H7 (cell line): ENCODE measurements at regions not wholly inside any gene's neighbourhood (a gene's known extent, or its start where the extent isn't known, plus 50 kb on each side); places are given as distances from the start of the nearest gene placed in this dataset.
"Not testable (repeated sequence)": the region's sequence is repeated elsewhere in the genome, so short reads cannot be mapped to it uniquely, and the experiment has no call there.

Source experiments
- DNase-seq: peaks from one replicate; pipeline ENCODE4 v3.0.0; 2012
- H3K27me3 ChIP-seq: 2 replicates; pipeline ENCODE4 v1.6.0; 2011; ENCODE audit warnings: mild to moderate bottlenecking, low read length; ENCODE audit not compliant: control insufficient read depth, insufficient read depth
- H3K36me3 ChIP-seq: replicated peaks from 2 replicates; pipeline ENCODE4 v1.5.1; 2011; ENCODE audit warnings: low read length; ENCODE audit not compliant: control insufficient read depth, insufficient read depth
- H3K4me3 ChIP-seq: 2 replicates; pipeline ENCODE4 v1.5.1; 2011; ENCODE audit warnings: low read depth, mild to moderate bottlenecking, control low read depth, low read length, moderate library complexity; ENCODE audit not compliant: insufficient read depth

DNA sequence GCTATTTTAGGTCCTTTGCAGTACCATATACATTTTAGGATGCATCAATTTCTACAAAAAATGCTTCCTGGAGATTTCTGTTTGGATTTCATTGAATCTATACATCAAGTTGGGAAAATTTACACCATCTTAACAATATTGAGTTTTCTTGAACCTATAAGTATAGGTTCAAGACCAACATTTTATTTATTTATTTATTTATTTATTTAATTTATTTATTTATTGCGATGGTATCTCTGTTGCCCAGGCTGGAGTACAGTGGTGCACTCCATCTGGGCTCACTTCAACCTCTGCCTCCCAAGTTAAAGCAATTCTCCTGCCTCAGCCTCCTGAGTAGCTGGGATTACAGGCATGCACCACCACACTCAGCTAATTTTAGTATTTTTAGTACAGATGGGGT lies 125.0 kb upstream of the HS3ST2 start:
- H3K27me3 ChIP-seq = no peaks in the 10 kb centered on the region
- no peak for DNase-seq
- H3K4me3 ChIP-seq = no peak overlapping the region
- no peaks in the 10 kb centered on the region for H3K36me3 ChIP-seq

DNA sequence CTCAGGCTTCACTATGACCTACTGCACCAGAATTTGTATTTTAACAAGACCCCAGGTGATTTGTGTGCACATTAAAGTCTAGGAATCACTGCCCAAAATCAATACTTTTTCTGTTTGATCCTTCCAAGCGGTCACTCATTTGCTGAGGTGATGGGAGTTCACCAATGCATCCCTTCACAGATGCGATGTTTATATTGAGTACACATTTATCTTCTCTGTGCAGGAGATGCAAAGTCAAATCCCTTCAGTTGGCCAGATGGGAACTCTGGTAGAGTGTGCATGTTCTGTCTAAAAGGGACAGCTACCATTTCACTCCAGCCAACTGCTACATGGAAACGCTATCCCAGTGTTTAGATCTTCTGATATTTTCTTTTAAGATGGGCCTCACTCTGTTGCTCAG lies 122.6 kb upstream of the HS3ST2 start:
- H3K27me3 ChIP-seq = no peaks in the 10 kb centered on the region
- H3K36me3 ChIP-seq = no peaks in the 10 kb centered on the region
- DNase-seq = no peak
- H3K4me3 ChIP-seq = no peak overlapping the region

DNA sequence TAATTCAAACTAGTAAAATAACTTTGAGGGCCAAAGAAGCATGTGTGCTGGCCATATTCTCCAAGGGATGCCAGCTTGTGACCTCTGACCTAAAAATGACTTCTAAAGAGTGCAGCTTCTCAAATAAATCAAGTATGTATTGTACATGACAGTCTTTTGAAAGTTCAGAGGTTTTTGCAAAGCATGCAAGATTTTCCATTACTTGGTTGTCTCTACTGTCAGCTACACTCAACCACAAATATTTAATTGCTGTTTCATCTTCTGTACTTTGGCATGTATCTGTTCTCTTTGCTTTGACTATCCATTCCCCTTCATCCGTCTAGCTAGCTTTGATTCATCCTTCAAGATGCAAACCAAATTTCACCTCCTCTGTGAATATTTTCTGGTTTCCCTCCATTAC lies 121.9 kb upstream of the HS3ST2 start:
- Histone ChIP-seq H3K4me3 (no peak overlapping the region), H3K36me3 (no peaks in the 10 kb centered on the region), H3K27me3 (no peaks in the 10 kb centered on the region)
- DNase-seq = no peak

DNA sequence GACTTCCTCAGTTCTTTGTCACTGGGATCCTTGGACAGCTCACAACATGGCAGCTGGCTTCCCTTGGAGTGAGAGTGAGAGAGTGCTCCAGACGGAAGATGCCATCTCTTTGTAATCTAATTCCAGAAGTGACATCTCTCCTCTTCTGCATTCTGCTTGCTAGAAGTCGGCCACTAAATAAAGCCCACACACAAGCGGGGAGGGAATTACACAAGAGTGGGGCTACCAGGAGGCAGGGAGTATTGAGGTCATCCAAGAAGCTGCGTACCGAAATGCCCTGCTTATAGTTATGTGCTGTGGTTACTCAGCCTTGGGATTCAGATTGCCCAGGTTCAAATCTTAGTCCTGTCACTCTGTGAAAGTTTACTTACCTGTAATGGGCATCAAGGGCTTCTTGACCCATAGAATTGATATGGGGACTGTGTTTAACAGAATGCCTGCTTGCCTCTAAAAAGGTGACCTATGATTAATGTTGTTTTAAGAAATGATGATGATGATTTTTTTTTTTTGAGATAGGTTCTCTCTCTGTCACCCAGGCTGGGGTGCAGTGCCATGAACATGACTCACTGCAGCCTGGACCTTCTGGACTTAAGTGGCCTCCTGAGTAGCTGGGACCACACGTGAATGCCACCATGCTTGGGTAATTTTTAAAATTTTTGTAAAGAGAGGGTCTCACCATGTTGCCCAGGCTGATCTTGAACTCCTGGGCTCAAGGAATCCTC lies 120.9 kb upstream of the HS3ST2 start:
- Histone ChIP-seq H3K36me3 (no peaks in the 10 kb centered on the region), H3K27me3 (no peaks in the 10 kb centered on the region), H3K4me3 (no peak overlapping the region)
- no peak for DNase-seq

DNA sequence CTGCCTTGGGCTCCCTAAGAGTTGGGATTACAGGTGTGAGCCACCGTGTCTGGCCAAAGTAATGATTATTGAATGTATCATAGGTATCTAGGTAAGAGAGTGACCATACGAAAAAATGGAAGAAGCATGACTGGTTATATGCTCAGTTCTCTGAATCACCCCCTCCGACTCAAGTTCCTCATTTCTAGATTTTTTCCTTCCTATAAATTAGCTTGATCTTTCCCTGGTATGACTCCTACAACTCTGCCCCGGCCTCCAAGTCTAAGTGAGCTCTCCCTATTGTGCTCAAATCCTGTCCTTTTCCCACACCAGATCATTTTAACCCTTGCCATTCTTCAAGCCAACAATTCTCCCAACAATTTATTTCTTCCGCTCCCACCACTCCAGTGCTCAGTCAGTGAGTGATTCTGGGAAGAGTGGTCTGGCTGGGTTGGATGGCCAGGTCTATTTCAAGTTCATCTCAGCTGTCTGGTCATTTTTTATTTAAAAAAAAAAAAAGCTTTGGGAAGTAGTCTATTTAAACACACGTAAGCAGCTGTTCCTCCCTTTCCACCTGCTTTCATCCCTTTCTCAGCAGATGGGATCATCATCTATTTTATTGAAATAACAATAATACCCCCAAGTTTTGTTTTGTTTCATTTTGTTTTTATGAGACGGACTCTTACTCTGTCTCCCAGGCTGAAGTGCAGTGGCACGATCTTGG lies 120.2 kb upstream of the HS3ST2 start:
- DNase-seq = no peak
- Histone ChIP-seq H3K27me3 (no peaks in the 10 kb centered on the region), H3K4me3 (no peak overlapping the region), H3K36me3 (no peaks in the 10 kb centered on the region)

DNA sequence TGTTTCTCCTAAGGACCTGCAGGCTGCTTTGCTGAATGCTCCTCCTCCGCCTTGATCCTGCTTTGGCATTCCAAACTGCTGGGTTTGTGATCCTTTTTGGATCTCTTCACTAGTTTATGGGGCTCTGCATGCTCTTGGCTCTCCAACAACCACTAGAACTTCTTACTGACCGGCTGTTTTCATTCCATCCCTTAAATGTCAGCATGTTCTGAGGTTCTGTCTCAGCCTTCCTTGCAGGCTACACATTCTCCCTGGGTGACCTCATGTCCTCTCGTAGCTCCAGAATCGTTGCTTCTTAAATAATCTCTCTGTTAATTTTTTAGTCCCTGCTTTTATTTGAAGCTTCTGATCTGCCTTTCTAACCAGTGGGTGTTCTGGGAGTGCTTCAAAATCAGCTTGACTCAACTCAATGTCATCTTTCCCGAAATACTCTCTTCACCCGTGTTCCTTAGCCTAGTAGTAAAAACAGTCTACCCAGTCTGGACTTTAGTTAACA lies 119.0 kb upstream of the HS3ST2 start:
- H3K4me3 ChIP-seq = no peak overlapping the region
- no peaks in the 10 kb centered on the region for H3K36me3 ChIP-seq
- DNase-seq = no peak
- no peaks in the 10 kb centered on the region for H3K27me3 ChIP-seq

DNA sequence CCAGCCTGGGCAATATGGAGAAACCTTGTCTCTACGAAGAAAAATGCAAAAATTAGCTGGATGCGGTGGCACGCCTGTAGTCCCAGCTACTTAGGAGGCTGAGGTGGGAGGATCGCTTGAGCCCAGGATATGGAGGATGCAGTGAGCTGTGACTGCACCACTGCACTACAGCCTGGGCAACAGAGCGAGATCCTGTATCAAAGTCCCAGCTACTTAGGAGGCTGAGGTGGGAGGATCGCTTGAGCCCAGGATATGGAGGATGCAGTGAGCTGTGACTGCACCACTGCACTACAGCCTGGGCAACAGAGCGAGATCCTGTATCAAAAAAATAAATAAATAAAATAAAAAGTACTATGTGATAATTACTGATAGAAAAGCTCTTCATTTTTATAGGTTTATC lies 118.2 kb upstream of the HS3ST2 start:
- not testable (repeated sequence) for H3K27me3 ChIP-seq, H3K4me3 ChIP-seq, DNase-seq, H3K36me3 ChIP-seq

DNA sequence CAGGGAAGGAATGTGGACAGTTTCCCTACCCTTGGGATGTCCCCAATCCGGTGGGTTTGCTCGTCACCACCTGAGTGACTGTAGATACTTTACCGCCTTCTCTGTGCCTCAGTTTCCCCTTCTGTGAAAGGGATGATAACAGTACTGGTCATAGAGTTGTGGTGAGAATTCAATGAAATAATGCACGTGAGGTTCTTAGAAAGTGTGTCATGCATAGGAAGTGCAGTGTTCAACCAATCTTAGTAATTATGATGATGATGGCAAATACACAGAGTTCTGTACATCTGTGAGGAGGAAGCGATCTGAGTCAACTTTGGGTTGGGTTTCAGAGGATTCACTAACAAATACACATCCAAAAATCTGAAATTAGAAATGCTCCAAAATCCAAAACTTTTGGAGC lies 114.6 kb upstream of the HS3ST2 start:
- DNase-seq = no peak
- H3K27me3 ChIP-seq = no peaks in the 10 kb centered on the region
- H3K36me3 ChIP-seq = no peaks in the 10 kb centered on the region
- no peak overlapping the region for H3K4me3 ChIP-seq

DNA sequence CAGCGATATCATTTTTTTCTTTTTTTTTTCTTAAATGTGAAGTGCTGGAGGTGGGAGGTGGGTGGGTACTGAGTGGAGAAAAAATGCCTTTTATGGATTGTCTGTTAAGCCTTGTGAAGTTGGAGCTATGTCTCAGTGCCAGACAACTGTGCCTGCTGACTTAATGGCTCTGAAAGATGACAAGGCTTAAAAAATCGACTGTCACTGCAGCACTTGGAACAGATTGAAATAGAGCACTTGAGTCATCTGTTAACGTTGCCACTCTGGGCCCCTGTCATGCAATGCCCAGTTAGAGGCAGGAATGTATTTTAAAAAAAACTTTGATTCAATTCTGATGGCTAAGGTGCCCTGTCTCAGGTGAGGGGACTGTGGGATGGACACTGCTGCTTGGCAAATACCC lies 108.2 kb upstream of the HS3ST2 start:
- Histone ChIP-seq H3K4me3 (no peak overlapping the region), H3K27me3 (no peaks in the 10 kb centered on the region), H3K36me3 (no peaks in the 10 kb centered on the region)
- no peak for DNase-seq

DNA sequence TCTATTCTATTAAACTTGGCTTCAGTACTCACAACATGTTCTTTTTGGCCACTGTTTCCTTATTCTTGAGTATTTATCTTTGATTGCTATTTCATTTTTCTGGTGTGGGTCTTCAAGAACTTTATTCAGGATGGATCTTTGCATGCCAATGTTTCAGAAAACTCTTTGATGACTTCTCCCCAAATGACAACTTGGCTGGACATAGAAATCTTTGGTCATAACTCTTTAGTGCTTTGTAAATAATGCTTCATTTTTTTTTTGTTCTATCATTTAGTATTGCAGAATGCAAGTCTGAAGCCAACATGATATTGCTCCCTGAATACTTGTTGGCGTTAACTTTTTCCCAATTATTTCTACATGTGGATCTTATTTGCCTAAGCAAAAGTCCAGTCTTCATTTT lies 103.6 kb upstream of the HS3ST2 start:
- Histone ChIP-seq H3K36me3 (no peaks in the 10 kb centered on the region), H3K4me3 (no peak overlapping the region), H3K27me3 (no peaks in the 10 kb centered on the region)
- no peak for DNase-seq

DNA sequence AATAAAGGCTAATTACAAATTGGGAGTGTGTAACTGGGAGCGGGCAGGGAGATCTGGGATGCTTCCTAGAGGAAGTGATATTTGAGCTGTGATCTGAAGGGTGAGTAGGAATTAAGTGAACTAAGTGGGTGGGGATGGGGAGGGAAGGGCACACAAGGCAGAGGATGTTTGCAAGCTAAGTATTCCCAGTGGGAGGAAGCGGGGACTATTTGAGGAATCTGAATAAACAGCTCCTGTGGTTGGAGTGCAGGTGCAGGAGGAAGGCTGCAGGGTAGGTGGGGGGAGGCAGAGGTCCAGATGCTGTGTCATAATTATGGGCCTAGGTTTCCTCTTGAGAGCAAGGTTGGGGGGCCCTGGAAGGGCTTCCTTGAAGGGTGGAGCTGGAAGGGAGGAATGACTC lies 102.1 kb upstream of the HS3ST2 start:
- no peak for DNase-seq
- no peak overlapping the region for H3K4me3 ChIP-seq
- no peaks in the 10 kb centered on the region for H3K27me3 ChIP-seq
- H3K36me3 ChIP-seq = no peaks in the 10 kb centered on the region

DNA sequence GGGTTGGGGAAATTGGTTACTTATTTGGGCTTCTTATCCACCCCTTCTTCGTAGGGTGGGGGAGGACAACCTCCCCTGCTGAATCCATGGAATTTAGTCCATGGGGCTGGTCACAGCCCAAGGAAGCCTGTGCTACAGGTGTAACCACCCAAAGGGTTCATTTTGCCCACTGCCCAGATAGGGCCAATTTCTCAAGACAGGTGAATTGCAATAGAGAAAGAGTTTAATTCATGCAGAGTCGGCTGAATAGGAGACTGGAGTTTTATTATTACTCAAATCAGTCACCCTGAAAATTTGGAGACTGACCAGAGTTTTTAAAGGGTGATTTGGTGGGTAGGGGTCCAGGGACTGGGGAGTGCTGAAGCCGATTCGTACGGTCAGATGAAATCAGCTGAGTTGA lies 101.5 kb upstream of the HS3ST2 start:
- Histone ChIP-seq H3K36me3 (no peaks in the 10 kb centered on the region), H3K27me3 (no peaks in the 10 kb centered on the region), H3K4me3 (no peak overlapping the region)
- DNase-seq = no peak

DNA sequence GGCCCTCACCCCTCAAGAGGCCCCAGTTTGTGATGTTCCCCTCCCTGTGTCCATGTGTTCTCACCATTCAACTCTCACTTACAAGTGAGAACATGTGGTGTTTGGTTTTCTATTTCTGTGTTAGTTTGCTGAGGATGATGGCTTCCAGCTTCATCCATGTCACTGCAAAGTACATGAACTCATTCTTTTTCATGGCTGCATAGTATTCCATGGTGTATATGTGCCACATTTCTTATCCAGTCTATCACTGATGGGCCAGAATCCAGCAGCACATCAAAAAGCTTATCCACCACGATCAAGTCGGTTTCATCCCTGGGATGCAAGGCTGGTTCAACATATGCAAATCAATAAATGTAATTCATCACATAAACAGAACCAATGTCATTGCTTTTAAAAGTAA lies 95.4 kb upstream of the HS3ST2 start:
- not testable (repeated sequence) for DNase-seq, H3K27me3 ChIP-seq, H3K4me3 ChIP-seq, H3K36me3 ChIP-seq

DNA sequence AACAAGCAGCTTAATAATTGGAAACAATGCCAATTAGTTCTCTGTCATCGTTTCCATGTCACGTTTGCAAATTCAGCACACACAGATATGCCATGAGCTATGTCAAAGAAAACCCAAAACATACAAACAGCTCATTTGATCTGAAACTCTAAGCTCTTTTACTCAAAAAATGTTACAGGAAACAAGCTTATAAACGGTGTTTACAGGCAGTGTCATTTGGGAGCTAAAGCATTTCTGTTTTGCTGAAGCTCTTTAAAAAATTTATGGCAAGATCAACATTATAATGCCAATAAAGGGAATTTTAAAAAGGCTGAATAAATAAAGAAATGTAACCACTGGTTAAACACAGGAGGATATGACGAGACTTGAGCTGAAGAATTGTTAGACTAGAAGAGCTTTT lies 94.0 kb upstream of the HS3ST2 start:
- no peaks in the 10 kb centered on the region for H3K27me3 ChIP-seq
- DNase-seq = no peak
- H3K36me3 ChIP-seq = no peaks in the 10 kb centered on the region
- H3K4me3 ChIP-seq = no peak overlapping the region

DNA sequence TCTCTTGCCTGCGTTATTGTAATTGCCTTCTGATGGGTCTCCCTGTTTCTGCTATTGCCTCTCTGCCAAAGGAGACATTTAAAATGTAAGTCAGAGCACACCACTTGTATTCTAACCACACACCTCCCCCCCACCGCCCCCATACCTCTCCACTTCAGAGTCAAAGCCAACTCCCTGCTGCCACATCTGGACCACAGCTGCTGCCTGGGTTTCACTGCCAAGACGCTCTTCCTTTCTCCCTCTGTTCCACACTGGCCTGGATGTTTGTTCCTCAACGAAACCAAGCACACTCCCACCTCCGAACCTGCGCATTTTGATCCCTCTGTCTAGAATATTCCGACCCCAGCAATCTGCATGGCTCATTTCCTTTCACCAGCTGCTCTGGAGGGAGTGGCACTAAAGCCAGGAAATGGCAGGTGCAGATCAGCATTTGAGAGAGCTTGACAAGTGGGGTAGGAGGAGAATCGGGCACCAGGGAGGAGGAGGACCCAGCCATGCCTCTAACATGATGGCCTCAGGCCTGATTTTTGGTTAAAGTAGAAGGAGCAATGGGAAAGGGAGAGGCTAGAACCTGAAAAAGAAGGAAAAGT lies 92.4 kb upstream of the HS3ST2 start:
- DNase-seq = no peak
- H3K27me3 ChIP-seq = no peaks in the 10 kb centered on the region
- no peak overlapping the region for H3K4me3 ChIP-seq
- no peaks in the 10 kb centered on the region for H3K36me3 ChIP-seq
